Ishikawa (cell line): ENCODE measurements at regions not wholly inside any gene's neighbourhood (a gene's known extent, or its start where the extent isn't known, plus 50 kb on each side); places are given as distances from the start of the nearest gene placed in this dataset.

Experiments
- CEBPB ChIP-seq: IDR thresholded peaks from 2 replicates; pipeline ENCODE4 v1.6.1; 2012
- CREB1 ChIP-seq: IDR thresholded peaks from 2 replicates; pipeline ENCODE4 v1.6.1; 2012; ENCODE audit warnings: low read depth
- EGR1 ChIP-seq: IDR thresholded peaks from 2 replicates; pipeline ENCODE4 v1.6.1; 2012
- EP300 ChIP-seq: IDR thresholded peaks from 2 replicates; pipeline ENCODE4 v1.6.1; 2012; ENCODE audit warnings: borderline replicate concordance
- FOXM1 ChIP-seq: IDR thresholded peaks from 2 replicates; pipeline ENCODE4 v1.6.1; 2012; ENCODE audit warnings: low read depth, borderline replicate concordance
- MAX ChIP-seq: IDR thresholded peaks from 2 replicates; pipeline ENCODE4 v1.6.1; 2012
- NFIC ChIP-seq: IDR thresholded peaks from 2 replicates; pipeline ENCODE4 v1.6.1; 2012
- RAD21 ChIP-seq: IDR thresholded peaks from 2 replicates; pipeline ENCODE4 v1.6.1; 2012; ENCODE audit warnings: low read depth
- REST ChIP-seq: IDR thresholded peaks from 2 replicates; pipeline ENCODE4 v1.6.1; 2012; ENCODE audit warnings: low read depth, mild to moderate bottlenecking
- TAF1 ChIP-seq: IDR thresholded peaks from 2 replicates; pipeline ENCODE4 v1.6.1; 2012; ENCODE audit warnings: low read depth, mild to moderate bottlenecking
- TCF12 ChIP-seq: IDR thresholded peaks from 2 replicates; pipeline ENCODE4 v1.6.1; 2012; ENCODE audit warnings: low read depth
- TEAD4 ChIP-seq: IDR thresholded peaks from 2 replicates; pipeline ENCODE4 v1.6.1; 2012
- USF1 ChIP-seq: IDR thresholded peaks from 2 replicates; pipeline ENCODE4 v1.6.1; 2012
- YY1 ChIP-seq: IDR thresholded peaks from 2 replicates; pipeline ENCODE4 v1.6.1; 2012; ENCODE audit warnings: low read depth
- ZBTB7A ChIP-seq: IDR thresholded peaks from 2 replicates; pipeline ENCODE4 v1.6.1; 2012; ENCODE audit warnings: low read depth

- no peak for TF ChIP-seq TEAD4
- no peak for TF ChIP-seq CREB1
- no peak for TF ChIP-seq TAF1
- TF ChIP-seq EGR1, result no peak
- TF ChIP-seq CEBPB, result no peak
- TF ChIP-seq MAX, result no peak
- TF ChIP-seq NFIC, result no peak
- TF ChIP-seq EP300, result no peak
- TF ChIP-seq TCF12, result no peak
- no peak for TF ChIP-seq RAD21
- TF ChIP-seq YY1, result no peak
- no peak for TF ChIP-seq FOXM1
- no peak for TF ChIP-seq USF1
- TF ChIP-seq REST, result no peak
- TF ChIP-seq ZBTB7A, result no peak
Measured at GRCh38 chr10:130727766-130728490, 583.6 kb downstream of the TCERG1L start.

GRCh38 chr10:130728531-130729215 lies 582.8 kb downstream of the TCERG1L start:
- TF ChIP-seq TEAD4, result no peak
- TF ChIP-seq FOXM1, result no peak
- TF ChIP-seq MAX, result no peak
- no peak for TF ChIP-seq NFIC
- no peak for TF ChIP-seq EP300
- TF ChIP-seq RAD21, result no peak
- TF ChIP-seq EGR1, result no peak
- TF ChIP-seq YY1, result no peak
- no peak for TF ChIP-seq CEBPB
- no peak for TF ChIP-seq TAF1
- no peak for TF ChIP-seq CREB1
- no peak for TF ChIP-seq REST
- TF ChIP-seq USF1, result no peak
- no peak for TF ChIP-seq TCF12
- TF ChIP-seq ZBTB7A, result no peak

GRCh38 chr10:130729876-130730275 lies 581.6 kb downstream of the TCERG1L start:
- TF ChIP-seq RAD21, result no peak
- no peak for TF ChIP-seq EP300
- no peak for TF ChIP-seq NFIC

GRCh38 chr10:130737186-130737585 lies 574.3 kb downstream of the TCERG1L start:
- no peak for TF ChIP-seq ZBTB7A
- TF ChIP-seq REST, result no peak
- TF ChIP-seq TAF1, result no peak
- no peak for TF ChIP-seq CREB1
- TF ChIP-seq EP300, result no peak
- TF ChIP-seq USF1, result no peak
- no peak for TF ChIP-seq CEBPB
- TF ChIP-seq EGR1, result no peak
- no peak for TF ChIP-seq RAD21
- no peak for TF ChIP-seq YY1
- no peak for TF ChIP-seq NFIC
- no peak for TF ChIP-seq TCF12
- no peak for TF ChIP-seq TEAD4
- no peak for TF ChIP-seq FOXM1
- TF ChIP-seq MAX, result no peak
